ENCODE measurements at regions not wholly inside any gene's neighbourhood (a gene's known extent, or its start where the extent isn't known, plus 50 kb on each side); places are given as distances from the start of the nearest gene placed in this dataset.

GRCh38 chr1:109826930-109827349, 63.2 kb upstream of the EPS8L3 start:
- TF ChIP-seq CTCF (IDR thresholded peaks at IDR 0.05) (no peak), SIN3A (IDR thresholded peaks at IDR 0.05; ENCODE audit: borderline replicate concordance, insufficient read depth, low read depth, low read length) (no peak), REST (IDR thresholded peaks at IDR 0.05; ENCODE audit: insufficient read depth in 1 of 2, low read depth in 2 of 2, low read length in 1 of 2) (no peak), POLR2AphosphoS5 (IDR thresholded peaks at IDR 0.05; ENCODE audit: low read depth, low read length) (no peak)

Data from Panc1 (cell line).